HG02973 (cell line): ENCODE measurements at regions not wholly inside any gene's neighbourhood (a gene's known extent, or its start where the extent isn't known, plus 50 kb on each side); places are given as distances from the start of the nearest gene placed in this dataset.

ENCODE experiments used
- ATAC-seq: cut with Tn5 transposase; IDR thresholded peaks from one replicate; pipeline ENCODE4 v1.9.1; 2021; ENCODE audit warnings: moderate library complexity; ENCODE audit not compliant: unreplicated experiment

DNA sequence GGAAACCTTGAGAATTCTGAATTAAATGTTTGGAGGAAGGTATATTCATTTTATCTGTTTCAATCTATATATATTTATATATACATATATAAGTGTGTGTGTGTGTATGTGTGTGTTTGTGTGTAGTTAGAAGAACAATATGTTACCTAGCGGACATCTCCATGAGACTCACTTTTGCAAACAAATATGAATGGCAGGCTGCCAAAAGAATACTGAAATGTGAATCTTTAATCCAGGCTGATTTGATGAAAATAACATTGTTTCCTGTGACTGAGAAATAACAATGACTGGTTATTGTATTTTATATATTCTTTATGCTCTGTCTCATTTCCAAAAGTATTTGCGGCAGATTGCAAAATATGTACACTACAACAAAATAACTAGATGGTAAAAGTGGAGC, 255.5 kb upstream of the TGFBR2 start:
- ATAC-seq = no peak

DNA sequence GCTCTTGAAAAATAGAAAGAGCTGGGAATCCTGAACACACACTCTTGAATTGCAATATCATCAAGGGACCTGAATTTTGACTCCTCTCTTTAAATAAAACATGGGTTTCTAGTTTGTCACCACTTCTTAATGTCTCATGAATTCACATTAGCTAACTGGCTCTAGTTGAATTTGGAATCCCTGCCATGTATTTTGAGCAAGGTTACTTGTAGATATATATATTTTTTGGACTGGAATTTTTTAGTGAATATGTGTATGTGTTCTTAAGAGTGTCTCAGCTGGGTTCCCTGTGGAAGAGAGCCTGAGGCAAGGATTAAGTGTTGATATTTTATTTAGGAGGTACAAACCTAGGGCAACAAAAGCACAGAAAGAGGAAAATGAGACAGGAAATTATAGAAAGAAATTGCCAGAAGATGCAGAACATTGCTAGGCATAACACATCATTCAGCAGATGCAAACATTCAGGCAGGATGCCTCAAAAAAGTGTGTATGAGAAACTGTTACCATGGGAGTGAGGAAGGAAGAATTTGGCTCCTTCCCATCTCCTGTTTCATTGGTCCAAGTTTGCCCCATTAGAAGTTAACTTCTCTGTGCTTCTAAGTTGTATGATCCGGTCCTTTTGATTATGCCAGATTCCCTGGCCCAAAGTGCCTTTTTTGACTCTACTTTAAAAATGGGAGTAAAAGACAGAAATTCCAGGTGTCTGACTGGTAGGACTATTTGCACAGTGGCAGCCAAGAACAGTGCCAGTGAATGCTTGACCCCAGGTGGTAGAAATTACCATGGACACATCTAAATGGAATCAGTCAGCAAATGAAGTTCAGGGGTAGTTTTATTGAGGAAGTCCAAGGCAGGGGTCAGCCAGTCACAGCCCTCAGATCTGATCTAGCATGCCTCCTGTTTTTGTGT, 253.7 kb upstream of the TGFBR2 start:
- ATAC-seq = no peak

DNA sequence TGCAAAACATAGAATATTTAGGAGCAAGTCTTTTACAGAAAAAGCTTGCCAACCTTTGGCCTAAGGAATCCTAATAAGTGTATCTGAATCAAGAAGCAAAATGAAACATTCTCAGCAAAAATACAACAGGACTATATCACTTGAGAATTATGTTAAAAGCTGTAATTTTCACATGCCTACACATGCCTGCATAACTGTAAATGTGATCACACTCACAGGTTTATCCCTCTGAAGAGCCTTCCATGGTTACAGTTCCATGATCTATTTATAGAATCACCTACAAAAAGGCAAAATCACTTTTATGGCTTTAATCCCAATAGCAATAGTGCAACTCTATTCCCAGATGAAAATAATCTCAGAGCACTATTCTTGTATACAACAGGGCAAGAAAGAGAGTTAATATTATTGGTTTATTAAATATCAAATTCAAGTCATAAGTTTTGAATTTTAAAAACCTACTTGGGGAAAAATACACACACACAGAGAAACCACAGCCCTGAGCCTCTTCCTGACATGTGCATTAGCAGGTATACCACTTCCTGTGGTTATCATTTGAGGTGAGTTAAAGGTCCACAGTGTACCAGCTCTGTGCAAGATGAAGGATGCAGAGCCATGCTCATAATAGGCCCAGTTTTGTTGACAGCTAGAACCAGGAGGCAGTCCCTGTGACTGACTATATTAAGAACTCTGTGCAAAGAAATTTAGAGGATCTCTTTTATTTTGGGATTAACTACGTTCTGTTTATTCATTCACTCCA, 252.5 kb upstream of the TGFBR2 start:
- peak; percentile 92 for ATAC-seq

DNA sequence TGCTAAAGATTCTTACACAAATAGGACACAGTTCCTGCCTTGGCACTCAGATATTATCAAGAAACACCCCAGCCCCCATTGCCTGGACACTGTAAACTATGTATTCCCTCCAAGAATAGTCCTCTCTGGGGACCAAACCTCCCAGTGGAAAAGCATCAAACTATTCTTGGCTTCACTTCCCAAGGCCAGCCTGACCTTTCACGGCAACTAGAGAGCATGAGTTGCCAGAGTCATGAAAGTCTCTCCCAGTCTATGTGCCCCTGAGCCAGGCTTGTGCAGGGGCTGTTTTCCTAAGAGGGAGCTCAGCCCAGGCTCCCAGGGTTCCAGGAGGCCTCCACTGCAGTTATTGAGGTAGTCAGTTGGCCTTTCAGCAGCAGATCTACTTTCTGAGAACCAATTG, 251.9 kb upstream of the TGFBR2 start:
- ATAC-seq = no peak

DNA sequence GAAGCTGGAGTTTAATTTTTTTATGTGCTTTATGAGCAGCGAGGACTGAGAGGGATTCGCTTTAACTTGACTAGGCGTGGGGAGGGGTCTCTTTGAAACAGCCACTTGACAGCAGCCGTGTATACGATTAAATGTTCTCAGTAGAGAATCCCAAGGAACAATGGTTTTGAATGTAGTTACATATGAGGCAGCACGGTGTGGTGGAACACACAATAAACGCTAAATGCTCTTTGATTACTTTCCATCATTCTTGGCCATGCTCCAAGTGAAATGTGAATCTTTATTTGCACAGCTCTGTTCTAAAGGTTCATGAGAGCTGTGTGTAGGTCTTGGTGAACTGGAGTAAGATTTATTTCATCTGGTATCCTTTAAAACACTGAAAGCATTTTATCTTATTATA, 251.4 kb upstream of the TGFBR2 start:
- ATAC-seq = no peak

DNA sequence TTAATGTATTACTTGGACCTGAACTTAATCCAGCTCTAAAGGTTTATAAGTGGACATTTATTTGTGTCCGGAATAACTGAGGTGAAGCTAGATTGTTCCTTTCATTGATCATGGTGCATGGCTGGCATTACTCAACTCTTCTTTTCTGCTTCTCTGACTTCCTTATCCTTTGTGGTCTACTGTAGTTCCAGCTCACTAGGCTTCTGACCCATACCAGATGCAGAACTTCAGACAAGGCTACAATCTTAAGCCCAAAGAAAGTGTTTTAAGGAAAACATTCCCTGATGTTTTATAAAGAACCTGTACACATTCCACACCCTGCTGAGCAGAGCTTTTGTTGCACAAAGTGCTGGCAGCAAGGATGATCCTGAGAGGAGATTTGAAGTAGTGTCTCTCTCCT, 250.8 kb upstream of the TGFBR2 start:
- ATAC-seq = no peak

DNA sequence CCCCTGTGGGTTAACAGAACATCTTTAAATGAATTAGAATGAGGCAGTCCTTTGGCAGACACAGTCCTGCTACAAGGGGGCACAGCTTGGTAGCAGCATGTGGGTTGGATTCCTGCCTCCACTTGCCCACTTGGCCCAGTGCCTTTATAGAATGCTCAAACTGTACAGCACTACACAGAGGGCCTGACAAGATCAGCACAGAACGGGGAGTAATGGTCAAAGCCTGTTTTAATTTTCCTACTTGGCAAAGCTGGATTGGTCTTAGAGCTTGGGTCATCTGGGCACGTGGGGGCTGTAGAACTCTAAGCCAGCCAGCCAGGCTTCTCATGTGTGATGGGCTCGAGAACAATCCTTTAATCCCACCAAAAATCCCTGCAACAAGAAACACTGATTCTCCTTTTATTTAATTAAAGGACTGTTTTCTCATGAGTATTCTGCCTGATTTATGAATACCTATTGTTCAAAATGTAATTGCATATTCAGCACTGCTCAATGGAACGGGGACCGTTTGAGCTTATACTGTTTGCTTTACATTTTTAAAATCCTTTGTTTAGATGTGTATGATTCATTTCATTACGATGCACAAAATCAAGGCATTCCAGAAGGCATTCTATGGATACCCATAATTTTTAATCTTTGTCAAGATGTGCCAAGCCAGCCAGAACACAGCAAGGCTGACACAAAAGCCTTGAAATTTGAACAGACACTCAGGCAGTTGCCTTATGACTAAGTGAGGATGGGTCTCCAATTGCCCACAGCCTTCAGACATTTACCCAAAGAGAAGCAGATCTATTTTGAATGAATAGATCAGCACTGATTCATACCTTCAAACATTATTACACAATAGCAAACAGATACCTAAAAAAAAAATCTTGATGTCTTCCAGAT, 249.3 kb upstream of the TGFBR2 start:
- ATAC-seq = no peak

DNA sequence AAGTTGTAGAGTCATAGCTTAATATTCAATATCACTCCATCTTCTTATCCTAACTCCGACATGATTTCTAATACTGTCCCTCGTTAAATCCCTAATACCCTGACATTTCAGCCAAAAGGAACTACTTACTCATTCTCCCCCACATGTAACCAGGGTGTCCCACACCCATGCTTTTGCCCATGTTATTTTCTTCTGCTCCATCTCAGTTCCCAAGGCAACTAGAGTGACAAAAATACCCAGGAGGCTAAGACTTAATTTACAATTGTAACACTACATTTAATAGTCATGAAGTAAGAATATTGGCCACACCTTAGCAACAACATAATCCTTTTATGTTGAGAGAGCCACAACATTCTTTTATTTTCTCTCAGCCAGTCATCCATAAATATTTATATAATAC, 248.5 kb upstream of the TGFBR2 start:
- no peak for ATAC-seq

DNA sequence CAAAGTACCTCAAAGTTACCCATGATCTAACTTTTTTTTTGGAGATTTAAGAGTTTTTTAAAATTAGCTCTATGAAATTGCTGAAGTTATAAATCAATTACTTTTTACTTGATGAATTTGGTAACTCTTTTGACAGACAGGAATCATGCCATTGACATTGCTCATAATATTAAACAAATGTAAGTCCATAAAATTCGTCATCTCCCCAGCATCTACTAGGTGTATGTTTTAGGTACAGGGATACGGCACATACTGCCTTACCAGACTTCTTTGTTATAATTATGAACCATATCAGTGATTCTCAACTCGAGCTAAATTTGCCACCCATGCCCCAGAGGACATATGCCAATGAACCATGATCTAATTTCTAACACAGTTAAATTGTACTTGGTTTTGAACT, 247.5 kb upstream of the TGFBR2 start:
- no peak for ATAC-seq

DNA sequence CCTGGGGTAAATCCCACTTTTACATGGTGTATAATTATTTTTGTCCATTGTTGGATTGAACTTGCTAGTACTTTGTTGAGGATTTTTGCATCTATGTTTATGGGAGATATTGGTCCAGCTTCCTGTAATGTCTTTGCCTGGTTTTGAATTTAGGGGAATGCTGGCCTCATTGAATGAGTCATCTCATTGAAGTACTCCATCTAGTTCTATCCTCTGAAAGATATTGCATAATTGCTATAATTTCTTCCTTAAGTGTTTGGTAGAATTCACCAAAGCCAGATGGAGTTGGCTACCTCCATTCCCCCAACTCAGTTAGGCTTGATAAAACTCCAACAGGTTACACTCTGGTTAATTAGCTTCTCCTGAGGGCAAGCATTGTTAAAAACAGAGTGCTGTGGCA, 237.4 kb upstream of the TGFBR2 start:
- no peak for ATAC-seq

DNA sequence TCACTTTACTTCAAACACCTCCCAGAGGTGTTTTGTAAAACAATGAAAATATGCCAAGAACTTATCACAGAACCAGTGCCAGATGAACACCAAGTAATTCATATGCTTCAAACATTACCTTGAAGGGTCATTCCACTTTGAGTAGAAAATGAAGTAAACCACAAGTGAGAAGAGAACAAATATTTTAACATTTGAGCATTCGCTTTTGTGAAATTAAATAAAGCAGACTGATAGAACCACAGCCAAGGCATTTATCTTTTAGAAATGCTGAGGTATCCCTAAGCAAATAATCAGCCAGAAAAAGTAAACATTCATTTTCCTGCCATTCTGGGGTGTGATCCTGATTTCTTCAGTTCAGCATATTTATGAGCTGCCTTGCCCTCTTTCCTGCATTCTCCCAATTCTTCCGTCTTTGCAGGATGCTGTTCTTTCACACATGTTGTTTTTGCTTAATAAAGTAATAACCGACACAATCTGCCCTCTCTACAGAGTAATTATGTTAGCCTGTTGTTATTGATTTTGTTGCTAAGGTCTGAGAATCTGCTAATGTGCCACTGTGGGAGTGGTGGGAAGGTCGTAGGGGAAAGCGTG, 235.6 kb upstream of the TGFBR2 start:
- no peak for ATAC-seq

DNA sequence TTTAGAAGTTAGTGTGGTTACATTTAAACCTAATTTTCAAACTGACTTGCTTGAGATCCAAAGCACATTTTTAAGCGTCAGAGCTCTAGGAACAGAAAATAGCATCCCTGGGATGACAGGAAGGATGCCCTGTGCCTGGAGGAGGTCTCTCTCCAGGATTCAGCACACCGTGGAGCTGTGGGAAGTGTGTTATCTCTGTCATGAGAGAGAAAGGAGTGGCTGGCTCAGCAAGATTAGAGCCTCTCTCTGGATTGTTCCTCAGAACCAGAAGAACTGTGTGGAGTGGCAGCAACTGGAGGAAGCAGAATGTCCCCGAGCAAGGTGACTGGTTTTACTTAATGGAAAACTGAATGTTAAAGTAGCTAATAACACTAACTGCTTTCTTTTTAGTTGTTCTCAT, 233.6 kb upstream of the TGFBR2 start:
- no peak for ATAC-seq

DNA sequence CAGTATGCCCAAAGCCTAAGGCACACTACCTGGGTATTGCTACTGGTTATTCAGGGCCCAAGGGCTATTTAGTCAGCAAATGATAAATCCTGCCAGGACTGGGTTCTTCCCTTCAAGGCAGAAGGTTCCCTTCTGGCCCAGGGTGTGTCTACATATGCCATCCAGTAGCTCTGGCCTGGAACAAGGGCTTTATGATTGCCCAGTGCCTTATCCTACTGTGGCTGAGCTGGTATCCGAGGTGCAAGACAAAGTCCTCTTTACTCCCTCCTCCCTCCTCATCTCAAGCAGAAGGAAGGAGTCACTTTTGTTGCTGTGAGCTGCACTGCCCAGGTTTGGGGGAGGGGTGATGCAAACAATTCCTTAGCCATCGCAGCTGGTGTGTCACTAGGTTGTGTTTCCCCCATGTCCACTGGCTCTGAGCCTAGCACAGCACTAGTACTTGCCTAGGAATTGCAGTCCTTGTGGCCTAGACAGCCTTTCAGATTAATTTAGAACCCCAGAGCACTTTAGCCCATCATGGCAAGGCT, 221.8 kb upstream of the TGFBR2 start:
- ATAC-seq = no peak

DNA sequence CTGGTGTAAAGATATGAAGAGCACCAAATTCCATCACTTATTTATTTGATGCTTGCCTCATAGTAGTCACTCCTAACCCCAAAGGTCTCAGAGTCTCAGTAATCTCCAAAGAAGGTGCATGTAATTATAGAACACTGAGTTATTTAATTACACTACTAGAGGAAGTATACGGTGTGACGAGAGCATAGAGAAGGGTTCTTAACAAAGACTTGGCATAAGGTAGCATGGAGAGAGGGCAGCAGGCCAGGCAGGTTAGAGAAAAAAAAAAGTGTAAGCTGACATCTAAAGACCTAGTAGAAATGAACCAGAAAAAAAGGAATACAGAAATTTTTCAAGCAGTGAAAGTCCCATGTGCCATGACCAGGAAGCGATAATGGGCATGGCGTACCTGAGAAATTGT, 213.3 kb upstream of the TGFBR2 start:
- ATAC-seq = no peak

DNA sequence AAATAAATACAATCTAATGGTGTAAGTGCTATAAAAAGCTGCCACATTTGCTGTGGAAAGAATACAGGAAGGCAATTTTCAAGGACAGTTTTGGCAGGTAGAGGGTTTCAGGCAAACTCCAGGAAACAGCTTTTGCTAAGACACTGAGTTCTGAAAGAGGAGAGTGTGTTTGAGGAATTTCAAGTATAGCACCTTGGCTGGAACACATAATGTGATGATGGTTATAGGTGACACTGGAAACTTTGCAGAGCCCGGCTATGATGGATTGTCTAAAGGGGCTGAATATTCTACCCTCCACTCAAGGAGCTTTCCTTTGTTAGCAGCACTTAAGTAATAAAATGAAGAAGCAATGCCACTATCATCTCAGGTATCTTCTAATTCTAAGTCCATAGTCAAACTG, 209.4 kb upstream of the TGFBR2 start:
- ATAC-seq = no peak

DNA sequence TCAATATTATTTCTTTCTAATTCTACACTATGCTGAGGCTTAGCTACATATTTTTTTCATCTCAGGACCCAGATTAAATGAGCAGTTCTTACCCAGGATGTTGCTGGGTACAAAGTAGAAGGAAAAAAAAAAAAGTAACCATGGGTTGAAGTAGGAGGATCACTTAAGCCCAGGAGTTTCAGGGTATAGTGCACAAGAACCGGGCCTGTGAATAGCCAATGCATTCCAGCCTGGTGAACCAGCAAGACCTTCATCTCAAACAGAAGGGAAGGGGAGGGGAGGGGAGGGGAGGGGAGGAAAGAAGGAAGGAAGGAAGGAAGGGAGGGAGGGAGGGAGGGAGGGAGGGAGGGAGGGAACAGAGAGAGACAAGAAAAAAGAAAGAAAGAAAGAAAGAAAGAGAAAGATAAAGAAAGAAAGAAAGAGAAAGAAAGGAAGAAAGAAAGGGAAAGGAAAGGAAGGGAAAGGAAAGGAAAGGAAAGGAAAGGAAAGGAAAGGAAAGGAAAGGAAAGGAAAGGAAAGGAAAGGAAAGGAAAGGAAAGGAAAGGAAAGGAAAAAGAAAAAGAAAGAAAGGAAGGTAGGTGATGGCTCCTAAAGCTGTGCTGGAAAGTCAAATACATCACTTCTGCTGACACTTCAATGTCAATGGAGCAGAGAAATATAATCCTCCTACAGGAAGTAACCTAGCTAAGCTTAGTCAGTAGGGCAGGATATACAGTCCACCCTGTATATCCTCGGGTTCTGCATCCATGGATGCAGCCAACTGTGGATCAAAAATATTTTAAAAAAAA, 206.8 kb upstream of the TGFBR2 start:
- no peak for ATAC-seq

DNA sequence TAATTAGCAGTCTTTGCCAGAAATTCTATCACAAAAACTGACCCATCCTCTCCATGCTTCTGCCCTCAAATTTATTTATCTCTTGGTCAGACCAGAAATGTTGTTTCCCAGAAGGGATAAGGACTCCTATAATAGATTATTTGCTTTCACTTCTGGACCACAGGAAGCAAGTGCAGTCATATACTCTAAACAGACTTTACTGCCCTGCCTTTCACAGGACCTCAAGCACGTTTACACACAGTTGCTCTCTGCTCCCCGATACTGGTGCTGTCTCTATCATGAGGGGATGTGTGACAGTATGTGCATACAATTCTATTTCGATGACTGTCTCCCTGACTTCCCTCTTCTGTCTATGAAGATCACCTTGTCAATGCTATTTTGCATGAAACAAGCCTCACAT, 205.5 kb upstream of the TGFBR2 start:
- ATAC-seq = no peak

DNA sequence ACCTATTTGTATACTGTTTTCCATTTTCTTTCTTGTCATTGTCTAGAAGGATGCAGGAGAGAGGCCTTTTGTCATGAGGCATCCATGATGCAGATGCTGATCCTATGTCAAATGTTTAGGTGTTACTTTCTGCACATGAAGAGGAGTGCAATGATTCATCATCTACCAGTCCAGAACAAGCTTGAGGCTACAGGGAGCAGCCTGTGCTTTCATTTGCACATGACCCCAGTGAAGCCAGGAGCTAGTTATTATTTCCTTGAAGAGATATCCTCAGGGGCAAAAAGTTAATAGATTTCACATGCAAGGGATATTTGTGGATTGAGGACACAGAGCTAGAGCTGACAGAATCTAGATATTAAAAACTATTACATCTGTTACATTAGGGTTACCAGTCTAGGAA, 204.4 kb upstream of the TGFBR2 start:
- no peak for ATAC-seq

DNA sequence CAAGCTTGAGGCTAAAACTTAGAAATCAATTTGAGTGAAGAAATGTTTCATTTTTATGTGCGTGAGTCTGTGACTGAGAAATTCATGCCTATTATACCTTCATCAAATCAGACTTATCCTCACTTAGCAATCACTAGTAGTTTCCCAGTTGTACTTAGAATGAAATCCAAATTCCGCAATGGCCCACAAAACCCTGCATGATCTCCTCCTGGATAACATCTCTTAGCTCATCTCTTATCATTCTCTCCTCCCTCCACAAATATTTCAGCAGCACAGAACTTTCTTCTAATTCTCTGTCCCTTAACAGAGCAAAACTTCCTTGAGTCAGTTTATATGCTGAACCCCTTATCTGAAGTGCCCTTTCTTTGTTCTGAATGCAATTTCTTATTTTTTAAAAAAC, 198.8 kb upstream of the TGFBR2 start:
- no peak for ATAC-seq

DNA sequence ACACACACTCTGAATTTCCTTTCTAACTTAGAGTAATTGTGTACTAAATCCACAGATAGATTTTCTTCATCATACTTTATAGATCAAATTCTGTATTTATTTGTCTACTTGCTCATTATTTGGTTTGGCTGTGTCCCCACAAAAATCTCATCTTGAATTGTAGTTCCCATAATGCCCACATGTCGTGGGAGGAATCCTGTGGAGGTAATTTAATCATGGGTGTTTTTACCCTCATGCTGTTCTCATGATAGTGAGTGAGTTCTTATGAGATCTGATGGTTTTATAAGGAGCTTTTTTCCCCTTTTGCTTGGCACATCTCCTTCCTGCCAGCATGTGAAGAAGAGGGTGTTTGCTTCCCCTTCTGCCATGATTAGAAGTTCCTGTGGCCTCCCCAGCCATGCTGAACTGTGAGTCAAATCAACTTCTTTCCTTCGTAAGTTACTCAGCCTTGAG, 198.3 kb upstream of the TGFBR2 start:
- ATAC-seq = no peak
